Activated T-helper 17 cell treated with anti-CD3 and anti-CD28 coated beads, Interleukin-2, amount 50 U/mL, for 72 hours (primary cell): ENCODE measurements at regions not wholly inside any gene's neighbourhood (a gene's known extent, or its start where the extent isn't known, plus 50 kb on each side); places are given as distances from the start of the nearest gene placed in this dataset.
"Not testable (repeated sequence)": the region's sequence is repeated elsewhere in the genome, so short reads cannot be mapped to it uniquely, and the experiment has no call there.

Source experiments
- ATAC-seq: fragments of 150-1000 bp; cut with Tn5 transposase; replicated peaks from 2 replicates; pipeline ENCODE4 v1.10.0; 2021; ENCODE audit warnings: mild to moderate bottlenecking, moderate library complexity
- H3K27ac Mint-ChIP-seq: one replicate; pipeline ENCODE4 v1.8.0; 2022; ENCODE audit warnings: mixed read lengths
- H3K27me3 Mint-ChIP-seq: one replicate; pipeline ENCODE4 v1.8.0; 2022; ENCODE audit warnings: mixed read lengths
- H3K36me3 Mint-ChIP-seq: one replicate; pipeline ENCODE4 v1.8.0; 2022; ENCODE audit warnings: low read depth, mild to moderate bottlenecking, mixed read lengths
- H3K4me1 Mint-ChIP-seq: one replicate; pipeline ENCODE4 v1.8.0; 2022; ENCODE audit warnings: mixed read lengths
- H3K4me3 Mint-ChIP-seq: one replicate; pipeline ENCODE4 v1.8.0; 2022; ENCODE audit warnings: mild to moderate bottlenecking, mixed read lengths
- H3K9me3 Mint-ChIP-seq: one replicate; pipeline ENCODE4 v1.8.0; 2022; ENCODE audit warnings: mixed read lengths

- ATAC-seq: no peak
- no peaks in the 10 kb centered on the region for H3K27me3 Mint-ChIP-seq
- H3K4me3 Mint-ChIP-seq: no peak overlapping the region
- no peaks in the 10 kb centered on the region for H3K9me3 Mint-ChIP-seq
- no peaks in the 10 kb centered on the region for H3K4me1 Mint-ChIP-seq
- H3K27ac Mint-ChIP-seq: no peak overlapping the region
- no peaks in the 10 kb centered on the region for H3K36me3 Mint-ChIP-seq
Measured at GRCh38 chr5:21424907-21425306, 1428.2 kb downstream of the CDH12 start.

- Mint-ChIP-seq H3K9me3 (no peaks in the 10 kb centered on the region), H3K27me3 (no peaks in the 10 kb centered on the region), H3K27ac (no peak overlapping the region), H3K4me3 (no peak overlapping the region), H3K4me1 (no peaks in the 10 kb centered on the region), H3K36me3 (no peaks in the 10 kb centered on the region)
- no peak for ATAC-seq
Measured at GRCh38 chr5:21419383-21419782, 1431.4 kb upstream of the CDH18 start.

- not testable (repeated sequence) for ATAC-seq, H3K27me3 Mint-ChIP-seq, H3K36me3 Mint-ChIP-seq, H3K4me3 Mint-ChIP-seq, H3K27ac Mint-ChIP-seq, H3K9me3 Mint-ChIP-seq, H3K4me1 Mint-ChIP-seq
Measured at GRCh38 chr5:21402089-21402488, 1414.1 kb upstream of the CDH18 start.

GRCh38 chr5:21398511-21398910 lies 1410.5 kb upstream of the CDH18 start:
- H3K36me3 Mint-ChIP-seq: no peaks in the 10 kb centered on the region
- H3K9me3 Mint-ChIP-seq: peaks cover 8% of the 10 kb centered on the region
- ATAC-seq: no peak
- no peaks in the 10 kb centered on the region for H3K4me1 Mint-ChIP-seq
- peak overlapping the region; percentile 53 for H3K4me3 Mint-ChIP-seq
- no peaks in the 10 kb centered on the region for H3K27me3 Mint-ChIP-seq
- peak overlapping the region; percentile 74 for H3K27ac Mint-ChIP-seq

- Mint-ChIP-seq H3K4me3 (peak overlapping the region; percentile 5), H3K27ac (no peak overlapping the region), H3K27me3 (no peaks in the 10 kb centered on the region), H3K4me1 (no peaks in the 10 kb centered on the region), H3K9me3 (peaks cover 8% of the 10 kb centered on the region), H3K36me3 (no peaks in the 10 kb centered on the region)
- peak; percentile 76 for ATAC-seq
Measured at GRCh38 chr5:21397693-21398092, 1409.7 kb upstream of the CDH18 start.

- no peaks in the 10 kb centered on the region for H3K4me1 Mint-ChIP-seq
- H3K4me3 Mint-ChIP-seq: no peak overlapping the region
- no peaks in the 10 kb centered on the region for H3K9me3 Mint-ChIP-seq
- no peaks in the 10 kb centered on the region for H3K36me3 Mint-ChIP-seq
- H3K27ac Mint-ChIP-seq: no peak overlapping the region
- no peaks in the 10 kb centered on the region for H3K27me3 Mint-ChIP-seq
- no peak for ATAC-seq
Measured at GRCh38 chr5:21391506-21391905, 1403.5 kb upstream of the CDH18 start.

GRCh38 chr5:21360754-21361153 lies 1372.8 kb upstream of the CDH18 start:
- not testable (repeated sequence) for ATAC-seq, H3K4me1 Mint-ChIP-seq, H3K4me3 Mint-ChIP-seq, H3K27ac Mint-ChIP-seq, H3K9me3 Mint-ChIP-seq, H3K27me3 Mint-ChIP-seq, H3K36me3 Mint-ChIP-seq

- peak overlapping the region; percentile 70 for H3K4me3 Mint-ChIP-seq
- H3K4me1 Mint-ChIP-seq, H3K36me3 Mint-ChIP-seq, H3K27me3 Mint-ChIP-seq, H3K9me3 Mint-ChIP-seq, H3K27ac Mint-ChIP-seq: not testable (repeated sequence)
- ATAC-seq: peak; percentile 39
Measured at GRCh38 chr5:21341948-21342261, 1353.9 kb upstream of the CDH18 start.

GRCh38 chr5:21341203-21341947 lies 1353.4 kb upstream of the CDH18 start:
- not testable (repeated sequence) for H3K36me3 Mint-ChIP-seq, H3K27ac Mint-ChIP-seq, H3K27me3 Mint-ChIP-seq, H3K9me3 Mint-ChIP-seq, H3K4me1 Mint-ChIP-seq
- H3K4me3 Mint-ChIP-seq: peak overlapping the region; percentile 70
- ATAC-seq: peak; percentile 64

- H3K36me3 Mint-ChIP-seq, H3K4me3 Mint-ChIP-seq, H3K9me3 Mint-ChIP-seq, H3K4me1 Mint-ChIP-seq, ATAC-seq, H3K27ac Mint-ChIP-seq, H3K27me3 Mint-ChIP-seq: not testable (repeated sequence)
Measured at GRCh38 chr5:21340233-21340632, 1352.2 kb upstream of the CDH18 start.

- not testable (repeated sequence) for H3K27ac Mint-ChIP-seq, H3K9me3 Mint-ChIP-seq, H3K36me3 Mint-ChIP-seq, H3K4me3 Mint-ChIP-seq, H3K4me1 Mint-ChIP-seq, ATAC-seq, H3K27me3 Mint-ChIP-seq
Measured at GRCh38 chr5:21336478-21336877, 1348.5 kb upstream of the CDH18 start.

- H3K36me3 Mint-ChIP-seq, H3K27me3 Mint-ChIP-seq, H3K9me3 Mint-ChIP-seq, H3K4me3 Mint-ChIP-seq, ATAC-seq, H3K27ac Mint-ChIP-seq, H3K4me1 Mint-ChIP-seq: not testable (repeated sequence)
Measured at GRCh38 chr5:21315376-21315775, 1327.4 kb upstream of the CDH18 start.

- H3K4me1 Mint-ChIP-seq, H3K36me3 Mint-ChIP-seq, H3K4me3 Mint-ChIP-seq, ATAC-seq, H3K9me3 Mint-ChIP-seq, H3K27ac Mint-ChIP-seq, H3K27me3 Mint-ChIP-seq: not testable (repeated sequence)
Measured at GRCh38 chr5:21301205-21301604, 1313.2 kb upstream of the CDH18 start.

GRCh38 chr5:21274361-21274760 lies 1286.4 kb upstream of the CDH18 start:
- H3K36me3 Mint-ChIP-seq, H3K4me1 Mint-ChIP-seq, H3K27ac Mint-ChIP-seq, H3K4me3 Mint-ChIP-seq, H3K9me3 Mint-ChIP-seq, H3K27me3 Mint-ChIP-seq, ATAC-seq: not testable (repeated sequence)

GRCh38 chr5:21263361-21263760 lies 1275.4 kb upstream of the CDH18 start:
- Mint-ChIP-seq H3K27ac (no peak overlapping the region), H3K4me3 (no peak overlapping the region), H3K9me3 (peaks cover 9% of the 10 kb centered on the region), H3K4me1 (no peaks in the 10 kb centered on the region), H3K27me3 (no peaks in the 10 kb centered on the region), H3K36me3 (no peaks in the 10 kb centered on the region)
- no peak for ATAC-seq

- no peak overlapping the region for H3K27ac Mint-ChIP-seq
- no peak for ATAC-seq
- no peaks in the 10 kb centered on the region for H3K36me3 Mint-ChIP-seq
- no peak overlapping the region for H3K4me3 Mint-ChIP-seq
- H3K27me3 Mint-ChIP-seq: no peaks in the 10 kb centered on the region
- H3K9me3 Mint-ChIP-seq: peaks cover 7% of the 10 kb centered on the region
- no peaks in the 10 kb centered on the region for H3K4me1 Mint-ChIP-seq
Measured at GRCh38 chr5:21254161-21254560, 1266.2 kb upstream of the CDH18 start.
